ENCODE measurements at regions not wholly inside any gene's neighbourhood (a gene's known extent, or its start where the extent isn't known, plus 50 kb on each side); places are given as distances from the start of the nearest gene placed in this dataset.
"Not testable (repeated sequence)": the region's sequence is repeated elsewhere in the genome, so short reads cannot be mapped to it uniquely, and the experiment has no call there.

DNA sequence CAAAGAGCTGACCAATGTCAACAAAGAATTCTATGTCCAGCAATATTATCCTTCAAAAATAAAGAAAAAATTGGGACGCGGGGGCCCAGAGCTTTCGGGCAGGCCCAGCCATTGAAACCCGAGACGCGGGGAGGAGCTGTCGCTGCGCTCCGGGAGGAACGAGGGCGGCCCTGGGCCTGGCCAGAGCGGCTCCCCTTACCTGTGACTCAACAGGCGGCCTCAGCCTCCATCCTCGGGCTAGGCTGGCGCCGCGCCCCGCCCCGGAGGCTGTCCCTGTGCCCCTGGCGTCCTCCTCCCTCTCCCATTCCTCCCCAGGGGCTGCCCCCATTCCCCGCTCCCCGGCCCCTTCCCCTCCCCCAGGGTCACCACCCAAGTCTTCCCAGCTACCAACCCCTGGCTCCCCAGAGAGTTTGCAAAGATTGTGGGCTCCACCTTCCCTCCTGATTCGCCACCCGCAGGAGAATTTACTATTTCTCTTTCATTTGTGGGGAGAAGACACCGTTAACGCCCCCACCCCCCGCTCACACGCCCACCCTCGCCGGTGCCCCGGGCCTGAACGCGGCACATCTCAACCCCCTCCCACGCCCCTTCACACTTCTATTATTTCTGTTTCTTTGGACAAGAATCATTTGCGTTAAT lies 127.9 kb downstream of the ARRDC4 start:
- DNase-seq (ENCODE audit: low read depth), result not testable (repeated sequence)

DNA sequence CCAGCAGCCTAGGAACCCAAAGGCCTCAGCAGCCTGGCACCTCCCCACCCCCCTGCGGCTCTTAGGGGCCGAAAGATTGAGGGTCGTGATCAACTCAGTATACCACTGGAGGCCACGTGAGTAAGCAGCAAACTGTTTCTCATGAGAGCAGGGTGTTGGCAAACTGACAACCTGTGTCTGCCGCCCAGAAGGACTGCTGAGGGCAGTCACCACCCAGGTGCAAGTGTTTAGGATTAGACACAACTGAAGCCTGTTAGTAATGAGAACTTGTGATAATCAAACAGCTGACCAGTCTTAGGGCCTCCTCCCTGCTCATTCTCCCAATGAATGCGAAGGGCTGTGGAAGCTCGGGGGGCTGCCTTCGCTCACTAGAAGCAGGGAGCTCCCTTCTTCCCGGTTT lies 128.8 kb downstream of the ARRDC4 start:
- DNase-seq (ENCODE audit: low read depth), result not testable (repeated sequence)

DNA sequence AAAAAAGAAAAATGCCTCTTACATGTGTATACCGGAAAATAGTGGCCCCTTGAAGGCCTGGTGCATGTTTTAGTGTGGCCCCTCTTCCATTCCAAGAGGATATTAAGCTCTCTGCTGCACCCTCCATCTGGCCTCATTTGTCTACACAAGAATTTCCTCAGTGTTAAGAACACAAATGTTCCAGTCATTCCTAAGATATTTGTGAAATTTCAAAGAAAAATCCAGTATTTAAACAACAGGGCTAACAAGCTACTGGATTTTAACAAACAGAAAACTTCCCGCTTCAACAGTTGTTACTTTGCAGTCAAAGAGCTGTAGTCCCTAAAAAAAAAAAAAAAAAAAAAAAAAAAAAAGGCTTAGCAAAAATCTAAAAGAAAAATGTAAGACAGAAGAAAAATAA lies 137.5 kb downstream of the ARRDC4 start:
- not testable (repeated sequence) for DNase-seq (ENCODE audit: low read depth)

DNA sequence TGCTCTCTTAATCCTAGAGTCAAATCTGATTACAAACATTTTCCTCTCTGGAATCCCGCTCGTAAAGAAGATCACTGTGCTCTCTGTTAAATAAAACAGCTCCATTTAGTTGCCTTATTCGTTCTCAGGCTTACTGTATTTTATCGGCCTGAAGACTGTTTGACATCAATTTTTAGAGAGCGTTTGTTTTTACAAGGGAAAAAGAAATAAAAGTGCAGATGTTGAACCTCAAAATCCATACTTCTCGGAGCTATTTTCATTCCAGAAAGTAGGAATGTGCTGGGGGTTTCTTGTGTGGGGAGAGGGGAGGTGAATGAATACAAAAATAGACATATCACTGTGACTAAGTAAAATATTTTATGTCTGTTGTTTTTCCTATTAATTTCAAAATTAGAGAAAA lies 140.1 kb downstream of the ARRDC4 start:
- DNase-seq (ENCODE audit: low read depth), result not testable (repeated sequence)

DNA sequence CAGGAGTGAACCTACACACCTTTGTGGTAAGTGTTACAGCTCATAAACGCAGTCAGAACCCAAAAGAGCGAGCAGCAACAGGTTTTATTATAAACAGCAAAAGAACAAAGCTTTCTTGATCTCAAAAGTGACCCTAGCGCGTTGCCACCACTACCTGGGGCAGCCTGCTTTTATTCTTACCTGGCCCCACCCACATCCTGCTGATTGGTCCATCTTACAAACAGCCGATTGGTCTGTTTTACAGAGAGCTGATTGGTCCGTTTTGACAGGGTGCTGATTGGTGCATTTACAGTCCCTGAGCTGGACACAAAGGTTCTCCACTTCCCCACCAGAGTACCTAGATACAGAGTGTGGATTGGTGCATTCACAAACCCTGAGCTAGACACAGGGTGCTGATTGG lies 143.1 kb downstream of the ARRDC4 start:
- no peak for DNase-seq (ENCODE audit: low read depth)

DNA sequence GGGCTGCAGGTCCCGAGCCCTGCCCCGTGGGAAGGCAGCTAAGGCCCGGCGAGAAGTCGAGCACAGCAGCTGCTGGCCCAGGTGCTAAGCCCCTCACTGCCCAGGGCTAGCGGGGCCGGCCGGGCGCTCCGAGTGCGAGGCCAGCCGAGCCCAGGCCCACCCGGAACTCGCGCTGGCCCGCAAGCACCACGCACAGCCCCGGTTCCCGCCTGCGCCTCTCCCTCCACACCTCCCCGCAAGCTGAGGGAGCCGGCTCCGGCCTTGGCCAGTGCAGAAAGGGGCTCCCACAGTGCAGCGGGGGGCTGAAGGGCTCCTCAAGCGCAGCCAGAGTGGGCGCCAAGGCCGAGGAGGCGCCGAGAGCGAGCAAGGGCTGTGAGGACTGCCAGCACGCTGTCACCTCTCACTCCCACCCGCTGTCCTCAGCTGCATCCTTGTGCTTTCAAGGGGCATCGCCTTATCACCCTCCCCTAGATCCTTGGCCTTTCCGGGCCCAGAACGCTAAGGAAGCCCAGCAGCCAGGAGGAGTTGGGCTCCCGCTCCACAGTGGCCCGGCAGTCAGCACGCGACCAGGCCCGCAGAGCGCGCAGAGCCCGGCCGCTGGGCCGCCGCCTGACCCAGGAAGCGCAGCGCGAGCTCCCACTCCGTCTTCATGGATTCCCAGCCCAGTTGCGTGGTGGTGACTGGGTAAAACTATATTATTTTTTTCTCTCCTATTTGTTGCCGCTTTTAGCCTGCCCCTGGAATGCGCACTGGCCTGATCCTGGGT lies 144.1 kb downstream of the ARRDC4 start:
- not testable (repeated sequence) for DNase-seq (ENCODE audit: low read depth)

DNA sequence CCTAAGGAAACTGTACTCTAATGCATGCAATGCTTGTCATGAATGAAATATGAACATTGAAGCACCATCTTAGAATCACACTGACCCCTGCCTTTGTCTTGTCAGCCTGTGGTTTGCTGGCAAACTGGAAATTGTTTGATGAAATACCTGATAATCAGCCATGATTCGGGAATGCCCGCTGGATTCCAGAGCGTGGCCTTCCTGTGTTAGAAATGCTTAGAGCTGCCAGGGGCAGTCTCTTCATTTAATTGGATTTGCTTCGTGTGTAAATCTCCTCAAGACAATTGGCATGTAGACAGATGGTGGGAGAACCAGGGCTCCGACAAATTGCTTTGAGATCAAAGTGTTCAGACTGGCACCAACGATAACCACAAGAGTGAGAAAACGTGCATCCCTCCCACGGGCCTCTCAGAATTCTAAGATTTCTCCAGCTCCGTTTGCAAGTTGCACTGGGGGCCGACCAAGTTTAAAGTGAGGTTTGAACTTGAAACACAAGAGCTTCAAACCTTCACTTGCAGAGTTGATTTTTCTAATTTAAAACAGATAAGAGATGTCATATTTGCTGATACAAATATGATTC lies 146.2 kb downstream of the ARRDC4 start:
- not testable (repeated sequence) for DNase-seq (ENCODE audit: low read depth)

DNA sequence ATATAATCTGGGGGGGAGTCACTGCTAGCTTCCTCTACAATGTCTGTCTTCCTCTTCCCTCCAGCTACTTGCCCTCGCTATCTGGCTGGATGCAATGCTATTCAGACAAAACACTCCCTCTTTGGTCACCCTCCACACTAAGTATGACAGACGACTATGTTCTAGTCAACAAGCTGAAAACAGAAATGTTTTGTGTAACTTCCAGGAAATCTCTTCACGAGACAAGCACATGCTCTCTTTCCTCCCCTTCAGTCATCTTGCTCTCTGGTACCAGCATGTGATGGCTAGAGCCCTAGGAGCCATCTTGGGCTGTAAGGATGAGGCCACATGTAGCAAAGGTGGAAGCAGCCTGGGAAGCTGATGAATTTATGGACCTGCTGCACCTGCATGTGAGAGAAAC lies 151.3 kb downstream of the ARRDC4 start:
- DNase-seq (ENCODE audit: low read depth), result no peak

DNA sequence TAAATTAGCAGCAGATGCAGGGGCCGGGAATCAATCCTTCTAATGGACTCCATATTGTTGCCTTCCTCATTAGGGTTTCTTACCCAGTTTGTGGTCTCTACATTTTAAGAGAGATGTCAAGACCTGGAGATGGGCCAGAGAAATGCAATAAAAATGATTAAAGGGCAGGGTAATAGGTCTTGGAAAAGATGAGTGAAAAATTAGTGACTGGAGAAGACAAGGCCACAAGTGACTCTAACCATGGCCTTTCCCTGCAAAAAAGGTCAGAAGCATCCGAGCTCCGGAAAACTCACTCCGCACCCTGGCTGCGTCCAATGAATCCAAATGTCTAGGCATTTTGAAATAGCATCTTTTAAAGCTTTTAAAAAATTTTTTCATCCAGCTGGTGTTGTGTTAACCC lies 152.8 kb downstream of the ARRDC4 start:
- DNase-seq (ENCODE audit: low read depth), result no peak

DNA sequence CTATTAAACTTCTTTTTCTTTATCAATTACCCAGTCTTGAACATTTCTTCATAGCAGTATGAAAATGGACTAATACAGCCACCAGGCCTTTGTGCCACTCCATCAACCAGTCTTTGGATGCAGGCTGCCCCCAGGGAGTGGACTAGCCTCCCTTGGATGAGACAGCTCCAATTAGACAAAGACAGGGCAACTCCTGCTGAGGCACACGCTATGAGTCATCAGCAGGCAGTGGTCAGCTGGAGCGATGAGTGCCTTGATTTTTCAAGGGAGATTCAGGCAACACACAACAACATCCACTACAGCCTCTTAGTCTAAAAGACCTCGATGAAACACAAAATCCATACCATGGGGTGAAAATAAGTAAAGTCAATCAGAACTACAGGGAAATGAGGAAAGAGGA lies 160.1 kb downstream of the ARRDC4 start:
- DNase-seq (ENCODE audit: low read depth), result no peak

DNA sequence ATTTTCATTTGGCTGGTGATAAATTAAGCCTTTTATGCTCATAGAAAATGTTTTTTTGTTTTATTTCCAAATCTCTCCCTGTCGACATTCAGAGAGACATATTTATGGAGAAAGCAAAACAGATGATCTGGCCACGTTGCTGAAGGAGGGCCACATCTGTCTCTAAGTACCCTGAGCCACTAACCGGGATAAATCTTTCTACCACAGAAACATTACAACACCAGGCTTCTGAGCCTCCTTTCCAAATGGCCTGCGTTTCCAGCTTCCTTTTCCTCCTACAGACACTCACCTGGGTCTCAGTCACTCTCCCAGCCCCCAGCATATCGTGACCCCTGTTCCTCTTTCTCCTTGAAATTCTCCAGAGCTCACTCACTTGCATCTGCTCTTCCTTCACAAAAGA lies 161.0 kb downstream of the ARRDC4 start:
- DNase-seq (ENCODE audit: low read depth), result no peak

DNA sequence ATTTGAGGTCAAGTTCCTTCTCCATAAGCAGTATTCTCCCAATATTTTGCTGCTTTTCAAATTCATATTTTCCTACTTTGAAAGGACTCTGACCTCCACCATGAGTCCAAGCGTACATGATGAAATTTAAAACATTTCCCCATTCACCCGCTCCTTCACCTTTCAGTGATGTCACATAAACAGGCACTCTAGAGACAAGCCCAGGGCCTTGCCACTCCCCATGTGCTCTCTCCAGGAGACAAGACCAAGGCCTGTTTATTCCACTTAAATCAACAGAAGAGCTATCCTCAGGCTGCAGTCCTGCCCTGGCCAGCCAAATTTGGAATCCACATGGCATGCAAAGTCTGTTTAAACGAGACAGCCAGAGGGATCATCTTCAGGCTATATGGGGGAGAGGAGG lies 161.5 kb downstream of the ARRDC4 start:
- DNase-seq (ENCODE audit: low read depth), result no peak

DNA sequence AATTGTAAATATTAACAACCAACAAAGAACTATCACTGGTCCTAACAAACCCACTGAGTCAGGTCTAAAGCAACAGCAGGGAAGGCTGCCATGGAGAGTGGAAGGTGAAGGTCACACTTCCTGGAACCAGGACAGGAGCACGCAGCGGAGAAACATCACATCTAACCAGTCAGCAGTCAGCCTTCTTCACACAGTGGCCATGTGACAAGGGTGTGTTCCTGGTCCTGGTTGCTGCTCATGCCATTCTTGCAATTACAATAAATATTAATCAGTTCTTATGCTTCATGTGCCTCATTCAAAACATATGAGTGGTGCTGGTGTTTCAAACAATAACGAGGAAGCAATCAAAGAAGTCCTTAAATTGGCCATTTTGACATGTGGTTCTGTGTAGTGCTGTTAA lies 162.8 kb downstream of the ARRDC4 start:
- no peak for DNase-seq (ENCODE audit: low read depth)

DNA sequence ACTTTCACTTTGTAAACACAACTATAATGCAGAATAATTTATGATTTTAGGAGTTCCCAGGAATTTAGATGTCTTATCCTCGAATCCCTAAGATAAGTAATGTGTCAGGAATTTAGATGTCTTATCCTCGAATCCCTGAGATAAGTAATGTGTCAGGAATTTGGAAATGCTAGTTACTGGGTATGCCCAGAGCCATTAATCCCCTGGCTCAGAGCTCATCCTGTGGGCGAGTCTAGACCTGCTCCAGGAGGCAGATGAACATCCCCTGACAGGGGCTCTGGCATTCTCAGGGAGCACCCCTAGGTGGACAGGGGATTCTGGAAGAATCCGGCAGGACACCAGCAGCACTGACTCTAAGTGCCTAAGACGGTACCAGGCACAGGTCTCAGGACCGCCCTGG lies 163.3 kb downstream of the ARRDC4 start:
- no peak for DNase-seq (ENCODE audit: low read depth)

DNA sequence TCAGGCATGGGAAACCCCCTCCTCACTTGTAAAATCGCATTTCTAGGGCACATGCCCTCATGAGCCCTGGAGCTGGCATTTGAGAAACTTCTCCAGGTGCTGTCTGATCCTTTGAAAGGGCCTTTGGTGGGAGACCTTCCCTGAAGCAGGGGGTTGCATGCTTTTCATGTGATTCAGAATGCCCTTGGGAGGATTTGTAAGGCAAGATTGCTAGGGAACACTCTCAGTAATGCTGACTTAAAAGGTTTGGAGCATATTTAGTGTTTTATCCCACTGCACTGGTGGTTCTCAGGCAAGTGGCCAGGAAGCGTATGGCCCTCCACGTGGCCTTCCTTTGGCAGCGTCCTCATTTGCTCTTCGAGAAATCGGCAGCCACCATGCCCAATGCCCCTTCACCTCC lies 164.1 kb downstream of the ARRDC4 start:
- DNase-seq (ENCODE audit: low read depth), result no peak

DNA sequence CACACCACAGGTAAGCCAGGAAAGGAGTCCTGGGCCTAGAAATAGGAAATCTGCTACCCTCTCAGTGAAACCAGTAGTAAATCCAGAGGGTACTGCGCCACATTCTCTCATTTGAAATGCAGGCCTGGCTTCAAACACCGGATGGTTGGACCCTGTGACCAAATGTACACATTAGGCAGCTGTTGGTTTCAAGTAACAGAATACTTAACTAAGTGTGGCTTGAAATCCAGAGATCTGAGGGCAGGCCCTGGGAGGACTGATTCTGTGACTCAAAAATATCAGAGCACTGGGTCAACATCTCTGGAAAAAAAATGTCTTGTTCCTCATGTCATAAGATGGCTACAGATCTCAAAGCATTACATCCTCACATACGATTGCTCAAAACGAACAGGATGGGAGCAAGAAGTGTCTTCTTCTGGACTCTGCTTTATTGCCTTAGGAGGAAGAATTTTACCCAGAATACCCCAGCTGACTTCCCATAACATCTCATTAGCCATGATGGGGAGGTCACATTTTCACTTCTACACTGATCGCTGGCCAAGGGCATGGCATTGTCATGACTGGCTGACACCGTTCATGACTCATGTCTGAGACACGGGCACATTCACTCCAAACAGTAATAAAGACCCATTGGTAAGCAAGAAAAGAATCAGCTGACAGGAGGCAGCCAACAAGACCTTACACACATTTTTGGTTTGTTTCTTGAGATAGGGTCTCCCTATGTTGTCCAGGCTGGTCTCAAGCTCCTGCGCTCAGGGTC lies 166.0 kb downstream of the ARRDC4 start:
- DNase-seq (ENCODE audit: low read depth), result no peak

DNA sequence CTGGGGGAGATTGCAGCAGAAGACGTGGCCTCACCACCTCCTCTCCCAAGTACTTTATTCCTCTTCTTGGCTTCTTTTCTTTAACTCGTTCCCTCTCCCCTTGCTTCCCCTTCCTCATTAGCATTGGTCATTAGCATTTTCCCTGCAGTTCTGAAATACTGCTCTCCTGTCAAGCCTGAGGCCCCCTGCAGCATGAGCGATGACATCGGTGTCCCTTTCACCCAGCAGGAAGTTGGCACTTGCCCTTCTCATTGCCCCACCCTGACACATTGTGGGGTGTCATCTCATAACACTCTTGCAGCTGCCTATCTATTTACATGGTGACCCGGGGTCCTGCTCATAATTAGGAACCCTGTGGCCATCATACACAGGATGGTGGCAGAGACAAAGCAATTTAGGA lies 167.1 kb downstream of the ARRDC4 start:
- DNase-seq (ENCODE audit: low read depth), result no peak

DNA sequence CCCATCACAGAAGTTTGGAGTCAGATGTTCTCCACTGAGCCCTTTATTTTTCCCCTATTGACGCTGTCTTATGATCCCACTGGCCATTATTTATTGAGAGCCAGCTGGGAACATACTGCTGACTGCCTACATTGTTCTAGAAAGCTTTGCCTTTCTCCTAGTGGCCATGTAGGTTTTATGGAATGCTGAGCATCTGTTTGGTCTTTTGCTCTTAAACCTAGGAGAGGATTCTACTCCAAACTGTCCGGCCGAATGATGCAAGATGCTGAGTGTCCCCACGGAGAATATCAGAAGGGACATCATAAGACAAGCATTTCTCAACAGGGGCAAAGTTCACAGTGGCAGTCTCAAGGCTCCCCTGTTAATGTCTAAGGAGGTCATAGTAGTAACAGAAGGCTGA lies 171.4 kb downstream of the ARRDC4 start:
- DNase-seq (ENCODE audit: low read depth), result no peak

DNA sequence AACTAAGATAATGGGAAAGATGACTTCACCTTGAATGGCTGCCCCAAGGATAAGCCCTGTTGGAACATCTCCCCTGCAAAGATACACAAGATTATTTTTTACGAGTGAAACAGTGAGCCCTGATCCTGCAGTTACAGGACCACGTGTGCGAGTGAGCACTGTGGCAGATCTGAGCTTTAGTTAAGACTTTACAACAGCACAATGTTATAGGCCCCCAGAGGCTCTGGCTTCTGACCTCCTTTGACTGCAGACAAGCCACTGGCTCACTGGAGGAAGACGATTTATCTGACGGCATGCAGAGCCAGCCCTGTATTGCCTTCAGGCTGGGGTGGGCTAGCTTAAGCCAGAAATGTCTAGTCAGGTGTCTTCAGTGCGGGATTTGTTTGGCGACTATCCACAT lies 174.4 kb downstream of the ARRDC4 start:
- DNase-seq (ENCODE audit: low read depth), result no peak

DNA sequence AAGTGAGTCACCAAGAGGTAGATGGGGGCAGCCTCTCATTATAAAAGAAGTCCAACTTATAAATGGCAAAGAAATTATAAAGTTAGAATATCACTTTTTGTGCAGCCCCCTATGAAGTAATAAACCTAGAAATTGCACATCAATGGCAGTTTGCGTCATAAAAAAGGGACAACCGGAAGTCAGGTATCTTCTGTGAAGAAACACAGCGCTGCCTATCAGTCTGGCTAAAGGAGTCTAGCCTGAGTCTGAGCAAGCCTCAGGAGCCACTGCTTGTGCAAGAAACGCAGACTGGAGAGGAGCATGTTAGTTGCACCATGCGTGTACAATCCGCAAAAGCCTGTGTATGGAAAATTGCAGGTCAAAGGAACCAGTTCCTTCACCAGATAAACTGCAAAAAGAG lies 178.4 kb downstream of the ARRDC4 start:
- DNase-seq (ENCODE audit: low read depth), result no peak

DNA sequence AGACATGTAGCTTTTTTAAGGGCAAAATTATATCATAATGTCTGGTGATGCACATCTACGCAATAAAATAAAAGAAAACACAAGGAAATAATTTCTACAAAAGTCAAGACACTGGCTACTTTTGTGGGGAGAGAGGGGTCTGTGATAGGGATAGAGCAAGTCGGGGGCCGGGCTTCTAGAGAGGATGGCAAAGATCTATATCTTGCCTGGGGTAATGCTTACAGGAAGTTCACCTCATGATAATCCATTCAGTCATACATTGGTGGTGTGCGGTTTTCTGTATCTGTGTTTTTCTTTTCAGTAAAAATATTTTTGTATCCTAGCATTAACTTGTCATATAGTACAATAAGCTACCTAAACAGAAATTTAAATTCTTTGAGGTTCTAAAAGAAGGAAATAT lies 178.8 kb downstream of the ARRDC4 start:
- no peak for DNase-seq (ENCODE audit: low read depth)

DNA sequence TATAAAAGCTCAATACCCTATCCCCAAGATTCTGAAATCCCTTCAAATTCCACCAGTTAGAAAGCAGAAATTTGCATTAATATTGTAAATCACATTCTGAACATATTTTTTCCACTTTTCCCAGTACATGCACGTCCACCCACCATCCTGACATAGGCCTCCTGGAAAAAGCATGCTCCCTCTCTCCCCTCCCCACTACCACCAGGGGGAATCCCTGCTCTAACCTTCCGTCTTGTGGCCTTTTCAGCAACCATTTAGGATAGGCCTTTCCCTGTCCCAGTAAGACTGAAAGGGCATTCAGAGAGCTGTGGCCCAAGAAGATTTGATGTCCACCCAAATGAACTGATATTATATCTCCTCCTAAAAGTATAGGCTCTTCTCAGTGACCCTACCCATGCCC lies 182.1 kb downstream of the ARRDC4 start:
- DNase-seq (ENCODE audit: low read depth), result no peak

DNA sequence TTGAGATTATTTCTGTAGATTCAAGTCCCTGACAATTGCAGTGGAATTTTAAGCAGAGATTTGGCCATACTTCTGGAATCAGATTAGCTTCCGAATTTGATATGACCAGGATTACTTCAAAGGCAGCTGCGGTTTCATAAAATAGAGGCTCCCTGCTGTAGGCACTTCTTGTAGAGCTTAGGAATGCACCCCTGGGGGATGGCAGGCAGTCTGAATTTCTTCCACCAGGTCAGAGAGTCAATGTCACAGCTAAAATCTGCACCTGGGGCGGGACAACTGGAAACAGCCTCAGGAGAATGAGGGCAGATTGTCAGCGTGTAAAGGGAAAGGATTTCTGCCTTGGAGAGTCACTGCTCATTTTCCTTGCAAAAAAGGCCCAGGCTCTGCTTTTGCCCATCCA lies 182.6 kb downstream of the ARRDC4 start:
- no peak for DNase-seq (ENCODE audit: low read depth)

Measured in stimulated activated CD8-positive, alpha-beta memory T cell treated with anti-CD3 and anti-CD28 coated beads, Interleukin-4, amount 100 ng/mL, for 24 hours (primary cell).